ENCODE measurements at regions not wholly inside any gene's neighbourhood (a gene's known extent, or its start where the extent isn't known, plus 50 kb on each side); places are given as distances from the start of the nearest gene placed in this dataset.

- Histone ChIP-seq H3K4me1 (ENCODE audit: control insufficient read depth, insufficient read depth, low read length) (no peaks in the 10 kb centered on the region), H3K9ac (ENCODE audit: low read length in 2 of 2) (no peak overlapping the region), H3K4me3 (ENCODE audit: low read length in 2 of 2) (no peak overlapping the region), H3K9me3 (ENCODE audit: control insufficient read depth in 2 of 2, low read length in 2 of 2) (no peaks in the 10 kb centered on the region), H3K27me3 (ENCODE audit: control insufficient read depth in 1 of 2, insufficient read depth in 2 of 2, low read length in 2 of 2) (no peaks in the 10 kb centered on the region), H3K27ac (ENCODE audit: low read length) (no peak overlapping the region), H3K36me3 (ENCODE audit: control insufficient read depth in 2 of 2, insufficient read depth in 2 of 2, low read length in 2 of 2) (no peaks in the 10 kb centered on the region)
Measured at GRCh38 chr18:22846697-22847096, 86.4 kb upstream of the RBBP8 start.

- H3K9me3 ChIP-seq (ENCODE audit: control insufficient read depth in 2 of 2, low read length in 2 of 2) = no peaks in the 10 kb centered on the region
- no peaks in the 10 kb centered on the region for H3K36me3 ChIP-seq (ENCODE audit: control insufficient read depth in 2 of 2, insufficient read depth in 2 of 2, low read length in 2 of 2)
- no peak overlapping the region for H3K4me3 ChIP-seq (ENCODE audit: low read length in 2 of 2)
- H3K27ac ChIP-seq (ENCODE audit: low read length) = no peak overlapping the region
- no peaks in the 10 kb centered on the region for H3K27me3 ChIP-seq (ENCODE audit: control insufficient read depth in 1 of 2, insufficient read depth in 2 of 2, low read length in 2 of 2)
- H3K9ac ChIP-seq (ENCODE audit: low read length in 2 of 2) = no peak overlapping the region
- no peaks in the 10 kb centered on the region for H3K4me1 ChIP-seq (ENCODE audit: control insufficient read depth, insufficient read depth, low read length)
Measured at GRCh38 chr18:22847392-22847791, 85.7 kb upstream of the RBBP8 start.

- no peak overlapping the region for H3K4me3 ChIP-seq (ENCODE audit: low read length in 2 of 2)
- no peak overlapping the region for H3K9ac ChIP-seq (ENCODE audit: low read length in 2 of 2)
- H3K4me1 ChIP-seq (ENCODE audit: control insufficient read depth, insufficient read depth, low read length) = no peaks in the 10 kb centered on the region
- no peaks in the 10 kb centered on the region for H3K9me3 ChIP-seq (ENCODE audit: control insufficient read depth in 2 of 2, low read length in 2 of 2)
- H3K27ac ChIP-seq (ENCODE audit: low read length) = no peak overlapping the region
- no peaks in the 10 kb centered on the region for H3K27me3 ChIP-seq (ENCODE audit: control insufficient read depth in 1 of 2, insufficient read depth in 2 of 2, low read length in 2 of 2)
- H3K36me3 ChIP-seq (ENCODE audit: control insufficient read depth in 2 of 2, insufficient read depth in 2 of 2, low read length in 2 of 2) = no peaks in the 10 kb centered on the region
Measured at GRCh38 chr18:22847867-22848451, 85.2 kb upstream of the RBBP8 start.

- no peaks in the 10 kb centered on the region for H3K4me1 ChIP-seq (ENCODE audit: control insufficient read depth, insufficient read depth, low read length)
- no peak overlapping the region for H3K4me3 ChIP-seq (ENCODE audit: low read length in 2 of 2)
- no peaks in the 10 kb centered on the region for H3K36me3 ChIP-seq (ENCODE audit: control insufficient read depth in 2 of 2, insufficient read depth in 2 of 2, low read length in 2 of 2)
- H3K27ac ChIP-seq (ENCODE audit: low read length) = no peak overlapping the region
- no peaks in the 10 kb centered on the region for H3K27me3 ChIP-seq (ENCODE audit: control insufficient read depth in 1 of 2, insufficient read depth in 2 of 2, low read length in 2 of 2)
- no peaks in the 10 kb centered on the region for H3K9me3 ChIP-seq (ENCODE audit: control insufficient read depth in 2 of 2, low read length in 2 of 2)
- H3K9ac ChIP-seq (ENCODE audit: low read length in 2 of 2) = no peak overlapping the region
Measured at GRCh38 chr18:22848615-22849014, 84.5 kb upstream of the RBBP8 start.

GRCh38 chr18:22856870-22857269, 76.3 kb upstream of the RBBP8 start:
- H3K4me1 ChIP-seq (ENCODE audit: control insufficient read depth, insufficient read depth, low read length) = no peaks in the 10 kb centered on the region
- no peaks in the 10 kb centered on the region for H3K27me3 ChIP-seq (ENCODE audit: control insufficient read depth in 1 of 2, insufficient read depth in 2 of 2, low read length in 2 of 2)

GRCh38 chr18:22858121-22858520, 75.0 kb upstream of the RBBP8 start:
- H3K36me3 ChIP-seq (ENCODE audit: control insufficient read depth in 2 of 2, insufficient read depth in 2 of 2, low read length in 2 of 2) = no peaks in the 10 kb centered on the region
- no peak overlapping the region for H3K4me3 ChIP-seq (ENCODE audit: low read length in 2 of 2)
- no peaks in the 10 kb centered on the region for H3K27me3 ChIP-seq (ENCODE audit: control insufficient read depth in 1 of 2, insufficient read depth in 2 of 2, low read length in 2 of 2)
- H3K27ac ChIP-seq (ENCODE audit: low read length) = no peak overlapping the region
- no peak overlapping the region for H3K9ac ChIP-seq (ENCODE audit: low read length in 2 of 2)
- no peaks in the 10 kb centered on the region for H3K4me1 ChIP-seq (ENCODE audit: control insufficient read depth, insufficient read depth, low read length)
- H3K9me3 ChIP-seq (ENCODE audit: control insufficient read depth in 2 of 2, low read length in 2 of 2) = no peaks in the 10 kb centered on the region

More at GRCh38 chr18:22856870-22857269, 76.3 kb upstream of the RBBP8 start:
- Histone ChIP-seq H3K4me3 (ENCODE audit: low read length in 2 of 2) (no peak overlapping the region), H3K9me3 (ENCODE audit: control insufficient read depth in 2 of 2, low read length in 2 of 2) (no peaks in the 10 kb centered on the region), H3K27ac (ENCODE audit: low read length) (no peak overlapping the region), H3K9ac (ENCODE audit: low read length in 2 of 2) (no peak overlapping the region), H3K36me3 (ENCODE audit: control insufficient read depth in 2 of 2, insufficient read depth in 2 of 2, low read length in 2 of 2) (no peaks in the 10 kb centered on the region)

GRCh38 chr18:22860807-22861206, 72.3 kb upstream of the RBBP8 start:
- no peaks in the 10 kb centered on the region for H3K4me1 ChIP-seq (ENCODE audit: control insufficient read depth, insufficient read depth, low read length)
- no peak overlapping the region for H3K27ac ChIP-seq (ENCODE audit: low read length)
- H3K27me3 ChIP-seq (ENCODE audit: control insufficient read depth in 1 of 2, insufficient read depth in 2 of 2, low read length in 2 of 2) = no peaks in the 10 kb centered on the region
- H3K4me3 ChIP-seq (ENCODE audit: low read length in 2 of 2) = no peak overlapping the region
- H3K36me3 ChIP-seq (ENCODE audit: control insufficient read depth in 2 of 2, insufficient read depth in 2 of 2, low read length in 2 of 2) = no peaks in the 10 kb centered on the region
- H3K9ac ChIP-seq (ENCODE audit: low read length in 2 of 2) = no peak overlapping the region
- no peaks in the 10 kb centered on the region for H3K9me3 ChIP-seq (ENCODE audit: control insufficient read depth in 2 of 2, low read length in 2 of 2)

- Histone ChIP-seq H3K9ac (ENCODE audit: low read length in 2 of 2) (no peak overlapping the region), H3K4me1 (ENCODE audit: control insufficient read depth, insufficient read depth, low read length) (no peaks in the 10 kb centered on the region), H3K36me3 (ENCODE audit: control insufficient read depth in 2 of 2, insufficient read depth in 2 of 2, low read length in 2 of 2) (no peaks in the 10 kb centered on the region), H3K27me3 (ENCODE audit: control insufficient read depth in 1 of 2, insufficient read depth in 2 of 2, low read length in 2 of 2) (no peaks in the 10 kb centered on the region), H3K27ac (ENCODE audit: low read length) (no peak overlapping the region), H3K9me3 (ENCODE audit: control insufficient read depth in 2 of 2, low read length in 2 of 2) (no peaks in the 10 kb centered on the region), H3K4me3 (ENCODE audit: low read length in 2 of 2) (no peak overlapping the region)
Measured at GRCh38 chr18:22865354-22866116, 67.6 kb upstream of the RBBP8 start.

GRCh38 chr18:22868831-22869230, 64.3 kb upstream of the RBBP8 start:
- H3K9me3 ChIP-seq (ENCODE audit: control insufficient read depth in 2 of 2, low read length in 2 of 2) = no peaks in the 10 kb centered on the region
- H3K9ac ChIP-seq (ENCODE audit: low read length in 2 of 2) = no peak overlapping the region
- H3K4me3 ChIP-seq (ENCODE audit: low read length in 2 of 2) = no peak overlapping the region
- H3K4me1 ChIP-seq (ENCODE audit: control insufficient read depth, insufficient read depth, low read length) = no peaks in the 10 kb centered on the region
- no peaks in the 10 kb centered on the region for H3K36me3 ChIP-seq (ENCODE audit: control insufficient read depth in 2 of 2, insufficient read depth in 2 of 2, low read length in 2 of 2)
- no peak overlapping the region for H3K27ac ChIP-seq (ENCODE audit: low read length)
- H3K27me3 ChIP-seq (ENCODE audit: control insufficient read depth in 1 of 2, insufficient read depth in 2 of 2, low read length in 2 of 2) = no peaks in the 10 kb centered on the region

- Histone ChIP-seq H3K4me3 (ENCODE audit: low read length in 2 of 2) (no peak overlapping the region), H3K9ac (ENCODE audit: low read length in 2 of 2) (no peak overlapping the region), H3K9me3 (ENCODE audit: control insufficient read depth in 2 of 2, low read length in 2 of 2) (no peaks in the 10 kb centered on the region), H3K4me1 (ENCODE audit: control insufficient read depth, insufficient read depth, low read length) (no peaks in the 10 kb centered on the region), H3K27ac (ENCODE audit: low read length) (no peak overlapping the region), H3K27me3 (ENCODE audit: control insufficient read depth in 1 of 2, insufficient read depth in 2 of 2, low read length in 2 of 2) (no peaks in the 10 kb centered on the region), H3K36me3 (ENCODE audit: control insufficient read depth in 2 of 2, insufficient read depth in 2 of 2, low read length in 2 of 2) (no peaks in the 10 kb centered on the region)
Measured at GRCh38 chr18:22871809-22872525, 61.2 kb upstream of the RBBP8 start.

All from stomach smooth muscle (tissue), 2 donors.